Esophagus mucosa (tissue), 1 donor: ENCODE measurements at regions not wholly inside any gene's neighbourhood (a gene's known extent, or its start where the extent isn't known, plus 50 kb on each side); places are given as distances from the start of the nearest gene placed in this dataset.
"Not testable (repeated sequence)": the region's sequence is repeated elsewhere in the genome, so short reads cannot be mapped to it uniquely, and the experiment has no call there.

Experiments
- ATAC-seq: fragments of 200-7000 bp; cut with Tn5 transposase; one replicate; pipeline ENCODE4 v1.9.1; 2020
- donor health status: DM: yes; HTN: yes; CAD: no.

DNA sequence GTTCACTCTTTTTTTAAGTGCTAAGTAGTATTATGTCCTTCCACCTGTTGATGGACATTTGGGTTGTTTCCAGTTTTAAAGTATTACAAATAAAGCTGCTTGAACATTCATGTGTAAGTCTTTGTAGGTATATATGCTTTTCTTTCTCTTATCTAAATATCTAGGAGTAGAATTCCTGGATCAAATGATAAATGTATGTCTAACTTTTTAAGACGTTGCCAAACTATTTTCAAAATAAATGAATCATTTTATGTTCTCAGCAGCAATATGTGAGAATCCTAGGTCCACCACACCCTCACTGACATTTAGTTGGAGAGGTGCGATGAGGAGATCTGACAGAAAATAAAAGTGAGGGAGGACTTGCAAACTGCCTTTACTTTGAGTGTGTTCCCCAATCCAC, 291.7 kb upstream of the UGT8 start:
- ATAC-seq = no peak

GRCh38 chr4:114310296-114310925, 288.2 kb upstream of the UGT8 start:
- ATAC-seq = no peak

GRCh38 chr4:114311787-114312186, 286.8 kb upstream of the UGT8 start:
- no peak for ATAC-seq

DNA sequence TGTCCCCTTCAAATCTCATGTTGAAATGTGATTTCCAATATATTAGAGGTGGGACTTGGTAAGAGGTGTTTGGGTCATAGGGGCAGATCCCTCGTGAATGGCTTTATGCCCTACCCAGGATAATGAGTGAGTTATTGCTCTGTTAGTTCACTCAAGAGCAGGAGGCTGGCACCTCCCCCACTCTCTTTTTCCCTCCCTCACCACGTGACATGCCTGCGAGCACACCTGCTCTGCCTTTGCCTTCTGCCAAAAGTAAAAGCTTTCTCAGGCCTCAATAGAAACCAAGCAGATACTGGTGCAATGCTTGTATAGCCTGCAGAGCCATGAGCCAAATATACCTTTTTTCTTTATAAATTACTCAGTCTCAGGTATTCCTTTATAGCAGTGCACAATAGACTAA, 286.3 kb upstream of the UGT8 start:
- ATAC-seq = no peak

- ATAC-seq = no peak
Measured at GRCh38 chr4:114316789-114317188, 281.8 kb upstream of the UGT8 start.

DNA sequence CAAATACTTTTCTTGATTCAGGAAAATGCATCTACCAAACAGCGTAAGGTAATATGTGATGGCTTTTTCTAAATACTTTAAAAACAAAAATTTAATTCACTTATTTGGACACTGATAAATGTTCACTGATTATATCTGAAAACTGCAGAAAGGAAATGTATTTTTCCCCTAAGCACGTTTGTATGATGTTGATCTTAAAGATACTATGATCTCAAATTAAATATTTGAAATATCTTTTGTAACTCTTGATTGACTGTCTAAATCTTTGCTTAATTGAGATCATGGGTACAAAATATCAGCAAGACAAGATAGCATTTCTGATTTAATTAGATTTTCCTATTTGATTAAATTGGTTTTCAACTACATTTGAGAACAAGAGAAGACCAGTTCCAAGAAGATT, 281.0 kb upstream of the UGT8 start:
- ATAC-seq = no peak

DNA sequence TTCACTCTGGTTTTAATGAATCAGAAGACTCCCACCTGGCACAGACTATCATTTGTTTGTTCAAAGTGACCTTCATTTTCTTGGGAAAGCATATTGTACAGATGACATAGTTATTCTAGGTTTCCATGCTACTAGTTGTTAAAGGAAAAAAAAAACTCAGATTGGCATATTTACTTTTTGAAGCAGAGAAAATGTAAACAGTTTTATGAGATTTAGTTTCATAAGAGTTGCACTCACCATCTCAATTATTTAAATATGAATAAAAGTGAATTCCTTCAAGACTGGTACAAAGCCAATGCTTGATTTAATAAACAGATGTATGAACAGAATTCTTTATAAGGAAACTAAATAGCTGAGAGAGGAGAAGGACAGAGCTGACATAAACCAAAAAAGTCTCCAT, 280.3 kb upstream of the UGT8 start:
- no peak for ATAC-seq

DNA sequence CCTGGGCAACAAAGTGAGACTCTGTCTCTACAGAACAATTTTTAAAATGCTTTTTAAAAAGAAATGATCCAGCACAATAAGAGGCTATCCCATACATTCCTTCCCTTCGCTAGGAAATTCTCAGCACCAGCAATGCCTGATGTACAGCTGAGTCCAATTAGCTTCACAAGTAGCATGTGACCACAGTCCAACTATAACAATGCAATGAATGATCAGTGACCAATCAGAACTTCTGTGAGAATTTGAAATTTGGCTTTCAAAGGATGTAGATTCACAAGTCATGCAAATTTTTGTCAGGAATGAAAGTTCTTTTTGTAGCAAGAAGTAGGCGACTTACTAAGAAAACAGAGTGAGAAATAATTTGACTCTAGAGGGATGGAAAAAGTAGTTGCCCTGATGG, 278.5 kb upstream of the UGT8 start:
- ATAC-seq = no peak

DNA sequence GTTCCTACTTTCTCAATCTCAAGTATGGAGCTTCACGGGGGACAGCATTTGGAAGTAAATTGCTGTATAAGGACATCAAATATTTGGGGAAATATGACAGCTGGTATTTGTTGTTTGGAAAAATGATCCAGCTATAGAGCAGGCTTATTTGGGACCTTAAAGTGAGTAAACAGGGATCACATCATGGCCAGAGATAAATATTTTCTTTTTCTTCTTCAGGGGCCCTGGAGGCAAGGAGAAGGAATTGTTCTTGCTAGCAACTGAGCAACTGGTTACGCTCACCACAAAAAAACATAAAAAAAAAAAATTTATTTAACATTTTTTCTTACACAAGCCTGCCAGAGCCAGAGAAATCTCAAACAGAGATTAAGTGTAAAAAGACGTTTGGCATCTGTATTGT, 277.2 kb upstream of the UGT8 start:
- no peak for ATAC-seq

- ATAC-seq = no peak
Measured at GRCh38 chr4:114323841-114324240, 274.8 kb upstream of the UGT8 start.

DNA sequence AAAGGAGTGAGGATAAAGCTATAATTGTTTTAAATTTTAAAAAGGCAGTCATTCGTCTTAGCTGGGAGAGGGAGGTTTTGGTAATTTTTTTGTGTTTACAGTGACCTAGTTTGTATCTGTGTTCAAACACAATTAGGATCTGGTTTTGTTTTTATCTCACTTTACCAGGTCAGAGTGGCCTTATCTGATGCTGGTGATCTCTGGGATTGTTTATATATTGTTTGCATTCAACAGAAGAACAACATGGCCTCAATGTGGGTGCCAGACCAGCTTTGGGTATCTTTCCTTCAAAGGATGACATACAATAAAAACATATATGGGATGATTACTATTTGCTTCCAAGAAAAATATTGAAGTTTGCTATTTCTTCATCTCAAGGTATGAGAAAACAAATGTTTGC, 272.2 kb upstream of the UGT8 start:
- ATAC-seq = no peak

DNA sequence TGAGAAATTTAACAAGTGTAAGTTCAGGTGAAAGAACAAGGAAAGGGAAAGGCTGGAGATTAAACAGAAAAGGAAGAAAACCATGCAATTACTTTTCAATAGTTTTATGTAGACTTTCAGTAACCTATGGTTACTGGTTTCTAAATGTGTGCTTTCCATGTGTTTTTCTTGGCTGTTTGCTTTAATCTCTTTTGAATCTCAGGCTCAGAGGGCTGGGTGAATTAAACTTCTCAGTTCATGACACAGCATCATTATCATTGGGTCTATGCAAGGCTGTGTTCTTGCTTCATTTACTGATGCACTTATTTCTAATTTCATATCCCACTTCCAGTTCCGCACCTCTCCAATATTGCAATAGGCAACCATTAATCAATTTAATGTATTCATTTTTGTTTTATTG, 266.5 kb upstream of the UGT8 start:
- no peak for ATAC-seq

GRCh38 chr4:114334363-114334762, 264.2 kb upstream of the UGT8 start:
- ATAC-seq = not testable (repeated sequence)

- no peak for ATAC-seq
Measured at GRCh38 chr4:114334884-114335330, 263.7 kb upstream of the UGT8 start.

DNA sequence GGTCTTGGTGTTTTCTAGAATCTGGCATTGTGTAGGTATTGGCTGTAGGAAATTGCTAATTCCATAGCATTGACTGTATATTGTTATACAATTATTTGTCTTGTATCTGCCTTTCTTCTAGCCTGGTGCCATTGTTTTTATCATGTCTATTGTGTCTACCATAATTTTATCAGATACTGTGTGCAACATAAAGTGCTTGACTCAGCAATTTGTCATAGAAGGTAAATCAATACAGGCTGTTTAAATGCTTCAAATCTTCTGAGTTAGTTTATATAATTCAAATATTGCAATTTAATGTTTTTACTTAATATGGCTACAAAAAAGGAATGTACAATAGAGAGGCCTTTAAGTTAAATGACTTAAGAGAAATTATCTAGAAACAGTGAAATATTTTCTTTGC, 263.3 kb upstream of the UGT8 start:
- no peak for ATAC-seq

DNA sequence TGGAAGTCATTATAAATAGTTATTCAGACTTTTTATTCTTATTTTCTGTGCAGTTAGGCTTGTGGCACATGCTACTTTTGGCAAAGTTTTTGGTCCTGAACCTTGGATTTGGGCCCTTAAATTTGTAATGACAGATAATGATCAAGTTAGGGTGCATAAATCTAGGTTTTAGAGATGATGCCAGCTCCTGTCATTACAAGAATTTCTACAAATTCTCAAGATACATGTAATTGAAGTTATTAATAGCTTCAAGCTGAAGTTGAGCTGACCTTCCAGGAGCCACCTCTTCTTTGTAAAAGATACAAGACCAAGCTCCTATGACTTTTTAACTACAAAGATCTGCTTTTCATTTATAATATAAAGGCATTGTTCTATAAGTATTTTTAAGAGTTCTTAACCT, 255.6 kb upstream of the UGT8 start:
- no peak for ATAC-seq

- ATAC-seq = peak; percentile 81
Measured at GRCh38 chr4:114349543-114350175, 248.9 kb upstream of the UGT8 start.

DNA sequence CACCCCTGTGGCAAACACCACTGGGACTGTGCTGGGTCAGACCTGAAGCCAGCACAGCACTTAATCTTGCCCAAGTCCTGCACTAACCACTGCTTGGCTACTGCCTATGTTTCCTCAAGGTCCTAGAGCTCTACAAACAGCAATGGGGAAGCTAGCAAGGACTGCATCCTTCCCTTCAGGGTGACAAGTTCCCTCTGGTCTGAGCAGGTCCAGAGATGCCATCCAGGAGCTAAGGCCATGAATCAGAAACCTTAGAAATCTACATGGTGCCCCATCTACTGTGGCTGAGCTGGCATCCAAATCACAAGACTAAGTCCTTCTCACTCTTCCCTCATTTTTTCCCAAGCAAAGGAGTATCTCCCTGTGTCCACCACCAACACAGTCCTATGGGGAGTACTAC, 239.7 kb upstream of the UGT8 start:
- no peak for ATAC-seq

DNA sequence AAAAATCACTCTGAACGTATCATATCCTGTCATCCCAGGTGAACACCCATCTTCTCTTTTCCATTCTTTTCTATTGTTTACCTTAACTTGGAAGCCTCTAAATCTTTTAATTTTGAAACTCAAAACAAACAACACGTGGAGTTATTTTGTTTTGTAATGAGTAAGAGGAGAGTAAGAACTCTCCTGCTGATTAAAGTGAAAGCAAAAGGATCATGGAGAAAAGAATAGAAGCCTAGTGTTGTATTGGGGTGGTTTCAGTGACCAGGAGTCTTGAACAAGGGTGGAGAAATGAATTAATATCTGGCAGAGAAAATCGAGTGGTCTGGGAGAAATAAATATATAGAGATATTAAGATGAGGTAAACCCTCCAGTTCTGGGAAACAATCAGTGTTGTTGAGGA, 237.4 kb upstream of the UGT8 start:
- ATAC-seq = no peak

GRCh38 chr4:114364857-114365256, 233.8 kb upstream of the UGT8 start:
- no peak for ATAC-seq

GRCh38 chr4:114365591-114365990, 233.0 kb upstream of the UGT8 start:
- ATAC-seq = no peak

- no peak for ATAC-seq
Measured at GRCh38 chr4:114366368-114366767, 232.2 kb upstream of the UGT8 start.

DNA sequence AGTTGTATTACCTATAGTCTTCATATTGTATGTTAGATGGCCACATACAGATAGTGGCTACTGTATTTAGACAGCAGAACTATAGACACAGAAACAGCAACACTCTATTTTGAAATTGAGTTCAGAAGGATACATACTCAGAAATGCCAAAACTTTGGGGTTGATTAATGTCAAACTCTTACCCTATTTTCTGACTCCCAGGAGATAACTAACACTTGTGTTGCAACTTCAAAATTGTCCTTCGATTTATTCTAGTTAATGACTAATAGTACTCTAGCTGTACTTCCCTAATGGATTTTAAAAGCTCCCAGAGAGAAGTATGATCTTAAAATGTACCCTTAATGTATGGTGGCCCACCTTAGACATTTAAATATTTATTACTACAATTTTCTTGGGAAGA, 229.9 kb upstream of the UGT8 start:
- ATAC-seq = no peak

DNA sequence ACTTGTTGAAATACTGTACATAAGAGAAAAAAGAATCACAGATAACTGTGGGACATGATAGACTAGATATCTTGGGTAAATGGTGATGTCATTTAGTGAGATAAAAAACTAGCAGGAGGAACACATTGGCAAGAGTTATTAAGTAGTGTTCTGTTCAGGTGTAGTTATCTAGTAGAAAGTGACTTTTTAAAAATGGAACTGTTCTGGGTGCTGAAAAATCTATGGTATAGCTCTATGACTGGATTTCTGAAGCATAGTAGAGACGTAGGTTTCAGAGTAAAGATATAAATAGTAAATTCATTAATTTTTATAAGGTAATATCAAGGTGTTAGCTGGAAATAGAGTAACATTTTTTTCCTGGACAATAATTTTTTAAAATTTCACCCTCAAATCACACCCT, 225.1 kb upstream of the UGT8 start:
- ATAC-seq = no peak

- ATAC-seq = no peak
Measured at GRCh38 chr4:114378305-114378903, 220.2 kb upstream of the UGT8 start.
